Activated B cell treated with CpG ODN at 0.5 μM for 24 hours (primary cell): ENCODE measurements at regions not wholly inside any gene's neighbourhood (a gene's known extent, or its start where the extent isn't known, plus 50 kb on each side); places are given as distances from the start of the nearest gene placed in this dataset.

Experiments used
- ATAC-seq: fragments of 200-7000 bp; cut with Tn5 transposase; one replicate; pipeline ENCODE4 v1.10.0; 2021; ENCODE audit warnings: low read depth, mild to moderate bottlenecking, moderate library complexity
- CTCF ChIA-PET: fragments of 350-600 bp; sonication (Branson Sonifier 250); formaldehyde crosslinking; loops from one replicate; lab custom pipeline; 2021; ENCODE audit warnings: antibody characterized with exemption; lab: Charles Lee
- POLR2A ChIA-PET: fragments of 350-600 bp; sonication (Branson Sonifier 250); formaldehyde crosslinking; loops from one replicate; lab custom pipeline; 2021; ENCODE audit warnings: antibody characterized with exemption; lab: Charles Lee
- DNase-seq: peaks from one replicate; pipeline ENCODE4 v3.0.0; 2022
- H3K27ac Mint-ChIP-seq: one replicate; pipeline ENCODE4 v1.8.0; 2020; ENCODE audit warnings: mixed read lengths
- H3K27me3 Mint-ChIP-seq: one replicate; pipeline ENCODE4 v1.8.0; 2021; ENCODE audit warnings: mixed read lengths
- H3K36me3 Mint-ChIP-seq: one replicate; pipeline ENCODE4 v1.8.0; 2021; ENCODE audit warnings: low read depth, mixed read lengths
- H3K4me1 Mint-ChIP-seq: one replicate; pipeline ENCODE4 v1.8.0; 2021; ENCODE audit warnings: mixed read lengths
- H3K4me3 Mint-ChIP-seq: one replicate; pipeline ENCODE4 v1.8.0; 2020; ENCODE audit warnings: mild to moderate bottlenecking, mixed read lengths
- H3K9me3 Mint-ChIP-seq: one replicate; pipeline ENCODE4 v1.8.0; 2020; ENCODE audit warnings: mixed read lengths
- intact Hi-C: fragments of 100-400 bp; cut with micrococcal nuclease; formaldehyde crosslinking; loops from one replicate; pipeline ENCODE4 v1.15.1; 2024
- TF ChIP-seq, protein P1 (sequence below): fragments of 200-600 bp; IDR thresholded peaks from one replicate; pipeline ENCODE4 v1.8.0; 2022; ENCODE audit warnings: antibody characterized with exemption, mild to moderate bottlenecking

DNA sequence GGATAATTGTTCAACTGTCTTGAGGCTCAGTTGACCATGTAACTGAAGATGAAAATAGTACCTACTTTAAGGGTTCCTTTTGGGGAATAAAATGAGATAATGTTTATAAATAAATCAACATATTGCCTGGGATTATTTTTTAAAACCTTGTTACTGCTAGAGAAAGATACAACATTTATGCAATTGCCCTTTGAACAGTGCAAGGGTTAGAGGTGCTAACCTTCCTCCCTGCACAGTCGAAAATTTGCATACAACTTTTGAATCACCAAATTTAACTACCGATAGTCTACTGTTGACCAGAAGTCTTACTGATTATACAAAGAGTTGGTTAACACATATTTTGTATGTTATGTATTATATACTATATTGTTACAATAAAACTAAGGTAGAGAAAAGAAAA lies 750.0 kb downstream of the EFNB2 start:
- Mint-ChIP-seq H3K27me3 (no peaks in the 10 kb centered on the region), H3K4me3 (no peak overlapping the region), H3K27ac (no peak overlapping the region), H3K4me1 (no peaks in the 10 kb centered on the region), H3K36me3 (no peaks in the 10 kb centered on the region), H3K9me3 (peaks cover 13% of the 10 kb centered on the region)
- TF ChIP-seq, protein P1, sequence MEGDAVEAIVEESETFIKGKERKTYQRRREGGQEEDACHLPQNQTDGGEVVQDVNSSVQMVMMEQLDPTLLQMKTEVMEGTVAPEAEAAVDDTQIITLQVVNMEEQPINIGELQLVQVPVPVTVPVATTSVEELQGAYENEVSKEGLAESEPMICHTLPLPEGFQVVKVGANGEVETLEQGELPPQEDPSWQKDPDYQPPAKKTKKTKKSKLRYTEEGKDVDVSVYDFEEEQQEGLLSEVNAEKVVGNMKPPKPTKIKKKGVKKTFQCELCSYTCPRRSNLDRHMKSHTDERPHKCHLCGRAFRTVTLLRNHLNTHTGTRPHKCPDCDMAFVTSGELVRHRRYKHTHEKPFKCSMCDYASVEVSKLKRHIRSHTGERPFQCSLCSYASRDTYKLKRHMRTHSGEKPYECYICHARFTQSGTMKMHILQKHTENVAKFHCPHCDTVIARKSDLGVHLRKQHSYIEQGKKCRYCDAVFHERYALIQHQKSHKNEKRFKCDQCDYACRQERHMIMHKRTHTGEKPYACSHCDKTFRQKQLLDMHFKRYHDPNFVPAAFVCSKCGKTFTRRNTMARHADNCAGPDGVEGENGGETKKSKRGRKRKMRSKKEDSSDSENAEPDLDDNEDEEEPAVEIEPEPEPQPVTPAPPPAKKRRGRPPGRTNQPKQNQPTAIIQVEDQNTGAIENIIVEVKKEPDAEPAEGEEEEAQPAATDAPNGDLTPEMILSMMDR, result no peak
- intact Hi-C loops, result no loop called here
- ATAC-seq (no peak), DNase-seq (no peak)
- ChIA-PET CTCF (no interaction called here), POLR2A (no interaction called here)

DNA sequence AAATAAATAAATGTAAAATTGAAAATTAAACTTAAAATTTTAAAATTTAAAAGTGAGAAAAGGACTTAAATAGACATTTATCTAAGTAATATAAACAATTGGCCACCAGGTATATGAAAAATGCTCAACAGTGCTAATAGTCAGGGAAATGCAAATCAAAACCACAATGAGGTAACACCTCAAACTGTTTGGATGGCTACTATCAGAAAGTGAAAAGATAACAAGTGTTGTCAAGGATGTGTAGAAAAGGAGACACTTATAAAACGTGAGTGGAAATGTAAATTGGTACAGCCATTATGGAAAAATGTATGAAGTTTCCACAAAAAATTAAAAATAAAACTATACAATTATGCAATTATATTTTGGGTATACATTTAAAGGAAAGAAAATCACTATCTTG lies 752.2 kb downstream of the EFNB2 start:
- TF ChIP-seq, protein P1, result no peak
- ATAC-seq, result no peak
- no peak for DNase-seq
- Mint-ChIP-seq H3K27me3 (no peaks in the 10 kb centered on the region), H3K36me3 (no peaks in the 10 kb centered on the region), H3K4me1 (no peaks in the 10 kb centered on the region), H3K9me3 (peaks cover 13% of the 10 kb centered on the region), H3K4me3 (no peak overlapping the region), H3K27ac (no peak overlapping the region)
- POLR2A ChIA-PET, result no interaction called here
- CTCF ChIA-PET, result no interaction called here
- intact Hi-C loops, result no loop called here

DNA sequence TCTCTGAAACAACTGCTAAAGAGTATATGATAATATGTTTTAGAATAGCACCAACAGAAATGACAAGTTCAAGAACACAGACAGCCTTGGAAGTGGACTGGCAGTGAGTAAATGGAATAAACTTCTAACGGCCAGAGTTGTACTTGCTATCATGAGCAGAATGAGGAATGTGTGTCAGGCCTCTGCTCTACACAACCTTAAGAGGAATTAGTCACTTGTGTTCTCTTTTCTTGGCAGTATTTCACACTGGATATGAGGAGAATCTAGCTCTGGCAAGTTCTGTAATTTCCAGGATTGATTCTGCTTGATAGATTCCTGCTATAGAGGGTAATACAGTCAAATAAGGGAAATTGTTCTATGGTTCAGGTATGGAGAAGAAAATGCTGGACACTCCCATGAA lies 757.3 kb downstream of the EFNB2 start:
- Mint-ChIP-seq H3K27me3 (no peaks in the 10 kb centered on the region), H3K4me1 (no peaks in the 10 kb centered on the region), H3K36me3 (no peaks in the 10 kb centered on the region), H3K27ac (no peak overlapping the region), H3K9me3 (peaks cover 12% of the 10 kb centered on the region), H3K4me3 (no peak overlapping the region)
- POLR2A ChIA-PET, result no interaction called here
- ATAC-seq (no peak), DNase-seq (no peak)
- intact Hi-C loops, result no loop called here
- TF ChIP-seq, protein P1, result no peak
- CTCF ChIA-PET, result no interaction called here

DNA sequence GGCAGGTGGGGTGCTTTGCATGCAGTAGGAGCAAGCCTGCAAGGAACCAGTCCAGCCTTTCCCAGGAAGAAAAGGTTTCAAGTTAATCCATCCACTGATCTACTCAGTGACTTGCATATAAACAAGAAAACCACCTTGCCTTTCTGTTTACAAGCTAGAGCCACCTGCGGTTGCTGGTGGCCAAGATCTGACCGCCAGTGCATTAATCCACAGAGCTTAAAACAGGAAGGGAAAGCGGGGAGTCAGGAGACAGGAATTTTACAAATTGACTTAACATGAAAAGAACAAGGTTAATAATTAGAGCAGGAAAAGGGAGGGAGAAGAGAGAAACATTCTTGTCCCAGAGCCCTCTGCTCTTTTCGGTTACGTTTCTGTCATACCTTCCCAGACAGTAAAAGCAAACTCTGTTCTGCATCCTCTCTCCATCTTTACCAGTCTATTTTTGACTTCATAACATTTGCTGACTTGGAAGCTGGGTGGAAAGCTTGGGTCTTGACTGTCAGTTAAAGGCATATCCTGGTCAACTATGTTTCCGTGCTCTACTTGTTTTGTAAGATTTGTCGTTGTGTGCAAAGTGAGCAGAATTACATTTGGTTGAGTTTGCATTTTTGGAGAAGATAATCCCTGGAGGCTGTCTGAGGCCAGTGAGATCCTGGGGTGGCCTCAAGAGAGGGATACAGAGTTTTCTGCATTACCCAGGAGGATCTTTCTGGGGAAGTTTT lies 760.6 kb downstream of the EFNB2 start:
- no peaks in the 10 kb centered on the region for H3K36me3 Mint-ChIP-seq
- TF ChIP-seq, protein P1, result no peak
- intact Hi-C loops, result no loop called here
- DNase-seq, result no peak
- ChIA-PET CTCF (no interaction called here), POLR2A (no interaction called here)
- no peak overlapping the region for H3K4me3 Mint-ChIP-seq
- no peak for ATAC-seq
- no peaks in the 10 kb centered on the region for H3K27me3 Mint-ChIP-seq
- no peaks in the 10 kb centered on the region for H3K4me1 Mint-ChIP-seq
- H3K9me3 Mint-ChIP-seq, result peaks cover 2% of the 10 kb centered on the region
- H3K27ac Mint-ChIP-seq, result no peak overlapping the region

DNA sequence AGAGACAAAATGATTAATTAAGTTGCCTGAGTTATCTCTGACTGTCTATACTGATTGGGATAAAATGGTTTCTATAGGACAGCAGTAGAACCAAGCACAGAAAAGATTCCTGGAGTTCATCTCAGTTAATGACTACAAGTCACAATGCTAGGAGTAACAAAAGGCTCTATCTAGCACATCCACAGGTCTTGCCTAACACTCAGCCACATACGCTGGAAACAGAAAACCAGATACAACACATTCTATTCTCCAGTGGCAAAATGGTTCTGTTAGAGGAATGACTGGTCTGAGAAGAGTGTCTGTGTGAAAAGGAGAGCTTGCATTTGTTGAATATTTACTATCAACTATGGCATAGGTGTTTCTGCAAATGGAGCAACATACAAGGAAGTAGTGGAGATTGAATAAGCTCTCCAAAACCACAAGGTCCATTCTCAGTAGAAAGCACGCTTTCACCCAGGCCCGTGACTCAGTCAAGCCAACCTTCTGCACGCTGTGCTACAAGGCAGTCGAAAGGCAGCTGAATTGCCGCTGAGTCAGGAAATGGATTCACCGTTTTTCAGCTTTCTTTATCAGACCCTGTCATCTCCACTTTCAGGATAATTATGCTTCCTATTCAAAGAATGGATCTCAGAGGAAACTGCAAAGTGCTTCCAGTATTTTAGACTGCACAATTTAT lies 761.5 kb downstream of the EFNB2 start:
- Mint-ChIP-seq H3K27ac (no peak overlapping the region), H3K4me1 (no peaks in the 10 kb centered on the region), H3K9me3 (peaks cover 2% of the 10 kb centered on the region), H3K4me3 (no peak overlapping the region), H3K27me3 (no peaks in the 10 kb centered on the region), H3K36me3 (no peaks in the 10 kb centered on the region)
- TF ChIP-seq, protein P1, result no peak
- ATAC-seq (no peak), DNase-seq (no peak)
- POLR2A ChIA-PET, result no interaction called here
- intact Hi-C loops, result no loop called here
- CTCF ChIA-PET, result no interaction called here
